ENCODE measurements at regions not wholly inside any gene's neighbourhood (a gene's known extent, or its start where the extent isn't known, plus 50 kb on each side); places are given as distances from the start of the nearest gene placed in this dataset.

- dilution Hi-C loops (cut with MboI; ENCODE audit: extremely low pct_ligation_motif_present, low sequenced_read_pairs) = no loop called here
- no peak overlapping the region for H3K27ac ChIP-seq (ENCODE audit: insufficient read depth, low read depth, low read length)
- no peaks in the 10 kb centered on the region for H3K4me1 ChIP-seq (ENCODE audit: control insufficient read depth, extremely low read depth, insufficient read depth, low read length)
- no peaks in the 10 kb centered on the region for H3K9me3 ChIP-seq (replicated peaks; ENCODE audit: control insufficient read depth, insufficient read depth, low read length)
- no peak overlapping the region for H3K9ac ChIP-seq (replicated peaks; ENCODE audit: extremely low read depth, insufficient read depth, low read length)
- H3K4me2 ChIP-seq (ENCODE audit: insufficient read depth, low read length) = no peak overlapping the region
- FAIRE-seq = no peak
- DNase-seq (ENCODE audit: low read depth, low spot score) = no peak
- no peak overlapping the region for H2AFZ ChIP-seq (ENCODE audit: low read depth, low read length)
- ChIA-PET CTCF (interaction anchor here (0.8 kb wide), 1 partner anchor 329 kb away, joined by 3 read pairs; no protein-coding TSS in a partner anchor), POLR2A (no interaction called here)
- H3K36me3 ChIP-seq (ENCODE audit: control insufficient read depth in 2 of 2, extremely low read depth in 1 of 2, insufficient read depth in 2 of 2, low read length in 2 of 2) = no peaks in the 10 kb centered on the region
- no peaks in the 10 kb centered on the region for H3K79me2 ChIP-seq (ENCODE audit: control insufficient read depth, insufficient read depth, low read length)
- no peaks in the 10 kb centered on the region for H3K27me3 ChIP-seq (ENCODE audit: control insufficient read depth in 2 of 2, insufficient read depth in 2 of 2, low read length in 2 of 2)
- intact Hi-C loops (cut with micrococcal nuclease) = loop anchor here (10.0 kb wide), 1 partner anchor 142 kb away; no protein-coding TSS in a partner anchor
- TF ChIP-seq MAX (IDR thresholded peaks at IDR 0.05; ENCODE audit: insufficient read depth, insufficient read length) (no peak), CTCF (IDR thresholded peaks at IDR 0.05; ENCODE audit: extremely low read depth in 1 of 2, insufficient read depth in 1 of 2, low read depth in 1 of 2, low read length in 2 of 2) (no peak), POLR2A (IDR thresholded peaks at IDR 0.05; ENCODE audit: low read depth, low read length) (no peak), MYC (IDR thresholded peaks at IDR 0.05; ENCODE audit: low read depth, low read length) (no peak), JUN (IDR thresholded peaks at IDR 0.05; ENCODE audit: borderline replicate concordance, insufficient read depth, insufficient read length, low read depth) (no peak), EZH2 (IDR thresholded peaks at IDR 0.05; ENCODE audit: borderline replicate concordance, low read depth, low read length, severe bottlenecking) (no peak), GATA2 (IDR thresholded peaks at IDR 0.05; ENCODE audit: insufficient read depth, insufficient read length, low read depth, low read length) (no peak), POLR2AphosphoS5 (IDR thresholded peaks at IDR 0.05; ENCODE audit: insufficient read depth, low read depth, low read length) (no peak), FOS (IDR thresholded peaks at IDR 0.05; ENCODE audit: borderline replicate concordance, insufficient read depth, low read length) (no peak)
- H3K4me3 ChIP-seq (replicated peaks in 1 of 3; ENCODE audit: insufficient read depth in 1 of 3, low read depth in 1 of 3, low read length in 3 of 3) = no peak overlapping the region
- no TSS peak for BruUV-seq (replicated peaks)
- no peaks in the 10 kb centered on the region for H3K9me1 ChIP-seq (replicated peaks; ENCODE audit: control insufficient read depth, extremely low read depth, insufficient read depth, low read length)
- peaks cover 3% of the 10 kb centered on the region for H4K20me1 ChIP-seq (replicated peaks; ENCODE audit: control insufficient read depth, extremely low read depth, insufficient read depth, low read length)
Measured at GRCh38 chr6:150747155-150747554, 118.3 kb upstream of the MTHFD1L start.

Measured in endothelial cell of umbilical vein (primary cell).